Uterus (tissue), 3 donors: ENCODE measurements at regions not wholly inside any gene's neighbourhood (a gene's known extent, or its start where the extent isn't known, plus 50 kb on each side); places are given as distances from the start of the nearest gene placed in this dataset.

Source experiments
- DNase-seq, 2 donors: peaks; one replicate each; pipeline ENCODE4 v3.0.0-alpha.2; 2019 to 2020
- H3K27ac ChIP-seq, 2 donors: fragments of 200-600 bp; sonication (generic); 1 replicate in 1 of 2; 2 replicates in 1 of 2; pipeline ENCODE4 v1.5.1; 2016 to 2018
- H3K27me3 ChIP-seq, 2 donors: fragments of 200-600 bp; sonication (generic); one replicate each; pipeline ENCODE4 v1.5.1; 2018 to 2019; ENCODE audit warnings: control low read depth in 1 of 2
- H3K36me3 ChIP-seq, 2 donors: fragments of 200-600 bp; sonication (generic); one replicate each; pipeline ENCODE4 v1.5.1; 2019; ENCODE audit warnings: control low read depth in 1 of 2
- H3K4me1 ChIP-seq, 2 donors: fragments of 200-600 bp; sonication (generic); one replicate each; pipeline ENCODE4 v1.5.1; 2018 to 2019; ENCODE audit warnings: control low read depth in 1 of 2
- H3K4me3 ChIP-seq, 2 donors: fragments of 200-600 bp; sonication (generic); 1 replicate in 1 of 2; 2 replicates in 1 of 2; pipeline ENCODE4 v1.5.1; 2018 to 2019; ENCODE audit warnings: mild to moderate bottlenecking in 1 of 2
- H3K9me3 ChIP-seq, 2 donors: fragments of 200-600 bp; sonication (generic); one replicate each; pipeline ENCODE4 v1.5.1; 2019; ENCODE audit warnings: control low read depth in 1 of 2
- CTCF ChIP-seq, 4 experiments: fragments of 200-600 bp in 2 of 4; fragments of 450-650 bp in 2 of 4; sonication (generic) in 2 of 4; IDR thresholded peaks; one replicate each; pipeline ENCODE4 v1.5.1; 2016 to 2019; ENCODE audit warnings: antibody characterized with exemption in 4 of 4, mild to moderate bottlenecking in 2 of 4, moderate library complexity in 1 of 4
- POLR2A ChIP-seq, 2 donors: fragments of 450-650 bp; IDR thresholded peaks; one replicate each; pipeline ENCODE4 v1.6.1; 2016; ENCODE audit warnings: antibody characterized with exemption in 2 of 2, mild to moderate bottlenecking in 1 of 2, moderate library complexity in 1 of 2
- intact Hi-C: fragments of 100-400 bp; cut with DNase I; formaldehyde crosslinking; loops from one replicate; pipeline ENCODE4 v1.15.1; 2023; ENCODE audit warnings: low total_unique reads
- donor health status: DM: yes; HTN: yes; CAD: no.

DNA sequence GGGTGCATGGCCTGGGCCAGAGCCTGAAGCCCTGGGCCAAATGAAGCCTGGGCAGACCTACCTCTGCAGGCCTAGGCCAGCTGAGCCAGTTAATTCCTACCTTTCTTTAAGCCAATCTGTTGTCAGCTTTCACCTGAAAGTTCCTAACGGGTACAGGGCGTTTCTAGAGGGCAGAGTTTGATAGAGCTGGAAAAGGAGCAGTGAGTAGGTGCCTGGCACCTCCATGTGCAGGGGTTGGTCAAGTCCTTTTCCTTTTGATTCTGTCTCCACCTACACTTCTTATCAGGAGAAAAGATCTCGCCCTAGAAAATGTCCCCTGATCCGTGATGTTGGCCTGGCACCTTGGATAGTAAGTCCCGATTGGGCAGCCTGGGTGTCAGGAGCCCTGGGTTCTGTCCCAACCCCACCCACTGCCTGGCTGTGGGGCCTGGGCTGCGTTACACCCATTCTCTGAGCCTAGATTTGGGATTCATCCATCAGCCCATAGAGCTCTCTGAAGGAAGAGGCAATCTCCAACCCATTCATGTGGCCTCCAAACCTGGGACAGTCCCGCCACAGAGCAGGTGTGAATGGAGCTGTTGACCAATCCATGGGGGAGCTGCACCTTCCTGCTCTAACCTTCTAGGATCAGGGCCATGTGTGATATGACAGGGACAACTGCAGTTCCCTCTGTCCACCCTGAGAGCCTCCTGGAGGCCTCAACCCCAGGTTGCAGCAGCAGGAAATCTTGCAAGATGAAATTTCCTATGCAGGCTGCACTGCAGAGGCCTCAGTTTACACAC, 304.3 kb downstream of the MATN1 start:
- TF ChIP-seq CTCF (IDR thresholded peaks at IDR 0.05): no peak
- TF ChIP-seq POLR2A (IDR thresholded peaks at IDR 0.05): no peak
- Histone ChIP-seq H3K36me3 (no peaks in the 10 kb centered on the region), H3K27ac (no peak overlapping the region), H3K4me1 (no peaks in the 10 kb centered on the region), H3K4me3 (no peak overlapping the region), H3K27me3 (no peaks in the 10 kb centered on the region), H3K9me3 (no peaks in the 10 kb centered on the region)
- intact Hi-C loops: no loop called here
- DNase-seq: peak in 1 of 2 donors; percentile 9

- DNase-seq: peak; percentile 22 to 39
- Histone ChIP-seq H3K27me3 (no peaks in the 10 kb centered on the region), H3K4me1 (no peaks in the 10 kb centered on the region), H3K4me3 (no peak overlapping the region), H3K36me3 (no peaks in the 10 kb centered on the region), H3K9me3 (no peaks in the 10 kb centered on the region), H3K27ac (peak overlapping the region; percentile 38 to 71)
- TF ChIP-seq POLR2A (IDR thresholded peaks at IDR 0.05): no peak
- no peak for TF ChIP-seq CTCF (IDR thresholded peaks at IDR 0.05)
- intact Hi-C loops: no loop called here
These were observed 305.1 kb downstream of the MATN1 start for GRCh38 chr1:30418061-30418938.

GRCh38 chr1:30417701-30418046, 305.7 kb downstream of the MATN1 start:
- Histone ChIP-seq H3K9me3 (no peaks in the 10 kb centered on the region), H3K27me3 (no peaks in the 10 kb centered on the region)
- no peak for DNase-seq

DNA sequence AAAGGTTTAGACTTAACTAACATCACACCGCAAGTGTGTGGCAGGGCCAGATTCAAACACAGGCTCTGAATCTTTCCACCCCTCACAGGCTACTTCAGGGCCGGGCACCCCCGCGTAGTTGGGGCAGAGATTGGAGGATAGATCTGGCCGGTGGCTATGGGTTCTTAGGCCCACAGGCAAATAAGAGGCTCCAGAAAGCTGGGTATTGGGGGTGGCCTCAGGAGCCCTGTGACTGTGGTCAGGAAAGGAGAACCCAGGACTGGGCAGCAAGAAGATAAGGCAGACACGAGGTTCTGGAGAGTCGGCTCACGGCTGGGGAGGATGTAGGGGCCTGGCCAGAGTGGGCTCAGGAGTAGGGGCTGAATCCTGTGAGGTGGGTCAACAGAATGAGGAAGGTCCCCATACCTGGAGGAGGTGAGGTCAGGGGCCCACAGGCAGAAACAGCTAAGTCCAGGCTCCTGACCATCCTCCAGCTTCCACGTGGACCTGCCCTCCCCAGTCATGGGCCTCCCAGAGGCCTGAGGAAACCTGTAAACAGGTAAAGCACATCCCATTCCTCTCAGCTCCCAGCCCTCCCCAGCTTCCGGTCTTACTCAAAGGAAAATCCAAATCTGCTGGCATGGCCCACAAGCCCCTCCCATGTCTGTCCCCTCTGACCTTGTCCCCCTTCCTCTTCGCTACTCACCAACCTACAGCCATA, 306.2 kb downstream of the MATN1 start:
- peak overlapping the region in 1 of 2 donors; percentile 71 for H3K27ac ChIP-seq

More at GRCh38 chr1:30417701-30418046, 305.7 kb downstream of the MATN1 start:
- Histone ChIP-seq H3K4me1 (no peaks in the 10 kb centered on the region), H3K27ac (peak overlapping the region; percentile 38 to 71), H3K36me3 (no peaks in the 10 kb centered on the region), H3K4me3 (no peak overlapping the region)
- TF ChIP-seq POLR2A (IDR thresholded peaks at IDR 0.05) (no peak), CTCF (IDR thresholded peaks at IDR 0.05) (no peak)
- intact Hi-C loops: no loop called here

More for the DNA sequence above, 306.2 kb downstream of the MATN1 start:
- DNase-seq: peak in 1 of 2 donors; percentile 7
- no peaks in the 10 kb centered on the region for H3K27me3 ChIP-seq
- no peak overlapping the region for H3K4me3 ChIP-seq
- TF ChIP-seq CTCF (IDR thresholded peaks at IDR 0.05) (no peak), POLR2A (IDR thresholded peaks at IDR 0.05) (no peak)
- intact Hi-C loops: no loop called here
- H3K4me1 ChIP-seq: no peaks in the 10 kb centered on the region
- H3K36me3 ChIP-seq: no peaks in the 10 kb centered on the region
- no peaks in the 10 kb centered on the region for H3K9me3 ChIP-seq
